ENCODE measurements at regions not wholly inside any gene's neighbourhood (a gene's known extent, or its start where the extent isn't known, plus 50 kb on each side); places are given as distances from the start of the nearest gene placed in this dataset.
"Not testable (repeated sequence)": the region's sequence is repeated elsewhere in the genome, so short reads cannot be mapped to it uniquely, and the experiment has no call there.

GRCh38 chr14:55769877-55770276 is 189.9 kb downstream of the KTN1 start:
- no peak for DNase-seq

DNA sequence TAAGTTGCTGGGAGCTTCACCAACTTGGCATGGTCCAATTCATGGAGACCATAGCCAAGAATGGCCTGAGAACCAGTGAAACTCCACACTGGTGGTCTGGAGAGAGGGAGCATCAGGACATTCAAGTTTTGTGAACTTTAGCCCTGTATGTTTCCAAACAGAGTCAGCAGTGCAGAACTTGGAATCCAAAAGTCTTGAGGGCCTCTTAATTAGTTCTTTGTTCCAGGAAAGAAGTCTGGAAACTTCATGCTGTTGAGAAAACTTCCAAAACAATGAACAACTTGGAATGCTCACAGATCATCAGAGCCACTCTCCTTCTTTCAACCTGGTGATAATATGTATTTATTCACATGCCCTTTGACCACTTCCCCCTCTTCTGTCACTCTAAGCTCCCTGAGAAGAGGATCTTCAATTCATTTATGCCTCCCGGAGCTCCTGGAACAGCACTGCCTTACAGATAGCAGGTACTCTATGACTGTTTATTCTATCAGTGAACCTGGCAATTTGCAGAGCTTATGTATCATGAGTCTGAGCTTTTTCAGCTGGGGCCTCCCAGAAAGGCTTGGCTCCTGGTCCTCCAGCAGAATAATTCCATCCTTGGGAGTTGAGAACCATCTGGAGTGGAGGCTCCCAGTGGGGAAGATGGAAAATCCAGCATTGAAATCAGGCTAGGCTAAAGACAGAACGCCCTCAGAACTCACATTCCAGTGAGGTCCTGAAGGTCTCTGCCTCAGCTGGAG is 191.4 kb downstream of the KTN1 start:
- DNase-seq, result no peak

GRCh38 chr14:55772486-55772885 is 192.5 kb downstream of the KTN1 start:
- no peak for DNase-seq

DNA sequence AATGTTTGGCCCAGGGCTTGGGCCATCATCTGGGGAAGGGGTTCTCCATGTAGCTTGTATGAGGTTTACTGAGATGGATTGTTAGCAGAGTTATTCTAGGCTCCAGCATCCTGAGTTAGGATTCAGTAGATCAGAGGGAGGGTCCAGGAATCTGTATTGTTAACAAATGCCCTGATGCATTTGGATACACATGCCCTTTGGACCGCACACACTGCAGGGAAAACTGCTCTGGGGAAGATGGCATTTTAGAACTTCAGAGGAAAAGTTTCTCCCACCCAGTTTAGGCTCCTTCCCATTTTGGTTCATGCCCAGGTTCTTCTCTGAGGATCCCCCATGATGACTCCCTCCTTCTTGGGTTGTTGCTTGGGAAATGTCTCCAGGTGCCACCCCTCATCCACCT is 193.3 kb downstream of the KTN1 start:
- no peak for DNase-seq

GRCh38 chr14:55773984-55774545 is 194.1 kb downstream of the KTN1 start:
- no peak for DNase-seq

DNA sequence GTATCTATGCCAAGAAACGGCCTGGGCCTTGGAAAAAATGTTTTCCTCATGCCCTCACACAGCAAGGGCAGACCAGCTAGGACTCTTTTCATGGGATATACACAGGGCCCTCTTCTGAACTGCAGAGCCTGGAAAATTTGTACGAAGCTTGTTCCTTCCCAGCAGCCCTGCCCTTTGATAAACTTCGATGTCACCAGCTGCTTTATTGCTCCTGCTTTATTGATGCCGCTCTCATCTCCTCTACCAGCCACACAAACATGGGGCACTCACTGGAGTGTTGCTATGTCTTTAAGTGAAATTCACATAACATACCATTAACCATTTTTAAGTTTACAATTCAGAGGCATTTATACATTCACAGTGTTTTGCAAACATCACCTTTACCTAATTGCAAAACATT is 197.9 kb downstream of the KTN1 start:
- DNase-seq, result no peak

- no peak for DNase-seq
These were observed 200.3 kb downstream of the KTN1 start for GRCh38 chr14:55780156-55780946.

DNA sequence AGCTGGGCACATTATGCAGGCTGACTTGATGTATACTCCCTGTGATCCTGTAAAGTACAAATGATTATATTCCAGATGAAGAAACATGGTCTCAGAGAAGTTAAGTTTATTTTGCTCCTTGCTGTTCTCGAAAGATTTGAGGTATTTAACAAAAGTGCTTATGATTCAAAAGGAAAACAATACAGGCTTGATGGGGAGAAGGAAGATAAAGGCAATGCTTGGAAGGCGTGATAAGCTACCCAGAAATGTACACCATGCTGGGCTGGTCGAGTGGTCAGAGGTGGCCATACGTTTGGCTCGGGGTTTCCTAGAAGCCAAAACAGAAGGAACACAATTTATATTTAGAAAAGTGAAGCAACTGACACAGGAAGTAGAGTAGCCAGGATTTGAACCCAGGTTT is 201.0 kb downstream of the KTN1 start:
- DNase-seq, result no peak

DNA sequence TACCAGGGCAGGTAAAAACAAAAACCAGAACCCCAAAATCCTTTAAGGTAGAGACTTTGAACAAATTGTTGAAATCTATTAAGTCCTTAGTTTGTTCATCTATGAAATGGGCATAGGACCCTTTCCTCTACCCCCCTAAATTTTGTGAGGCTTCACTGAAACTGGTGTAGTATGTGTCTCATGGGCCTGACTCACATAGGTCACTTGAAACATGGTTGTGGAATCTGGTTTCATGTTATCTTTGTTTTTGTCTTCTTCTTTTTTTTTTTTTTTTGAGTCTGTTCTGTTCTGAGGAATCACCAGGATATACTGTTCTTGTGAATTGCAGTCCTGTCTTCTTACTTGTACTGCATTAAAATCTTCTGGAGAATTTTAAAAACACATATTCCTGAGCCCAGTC is 202.2 kb downstream of the KTN1 start:
- no peak for DNase-seq

- DNase-seq, result no peak
These were observed 209.4 kb downstream of the KTN1 start for GRCh38 chr14:55789406-55789805.

DNA sequence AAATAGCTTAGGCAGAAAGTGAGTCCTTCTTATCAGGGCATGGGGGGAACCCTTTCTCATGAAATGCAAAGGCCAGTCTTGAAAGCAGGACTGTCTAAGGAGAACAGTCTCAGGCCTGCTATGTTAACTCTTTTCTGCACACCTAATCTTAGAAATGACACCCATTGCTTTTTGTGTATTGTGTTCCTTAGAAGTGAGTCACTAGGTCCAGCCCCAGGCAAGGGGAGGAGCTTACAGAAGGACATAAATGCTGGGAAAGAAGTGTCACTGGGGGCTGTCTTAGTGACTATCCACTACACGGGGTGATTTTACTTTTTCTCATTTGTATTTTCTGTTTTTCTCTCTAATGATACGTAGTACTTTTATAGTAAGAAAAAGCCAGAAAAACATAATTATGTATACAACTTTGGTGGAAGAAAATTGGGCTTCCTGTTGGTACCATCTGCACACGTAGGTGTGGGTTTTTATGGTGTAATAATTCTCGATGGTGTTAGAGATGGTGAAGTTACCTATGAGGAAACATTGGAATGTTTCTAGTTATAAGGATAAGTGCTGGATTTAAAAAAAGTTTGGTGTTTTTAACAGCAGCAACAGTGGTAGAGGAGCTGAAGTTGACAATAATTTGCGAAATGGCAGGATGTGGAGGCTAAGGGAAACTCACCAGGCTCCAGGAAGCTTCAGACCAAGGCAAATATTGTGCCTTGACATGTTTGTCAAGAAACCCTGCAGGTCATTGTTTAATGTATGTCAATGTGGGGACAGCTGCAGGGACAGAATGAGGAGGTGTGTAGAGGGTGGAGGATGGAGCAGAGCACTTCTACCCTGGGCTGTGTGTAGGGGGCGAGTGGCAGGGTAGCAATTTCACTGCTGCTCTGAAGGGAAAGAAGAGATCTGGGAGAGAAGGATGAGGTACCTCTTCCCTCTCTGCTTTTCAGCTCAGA is 214.9 kb downstream of the KTN1 start:
- DNase-seq, result no peak

- DNase-seq, result not testable (repeated sequence)
These were observed 216.5 kb downstream of the KTN1 start for GRCh38 chr14:55796513-55796912.

GRCh38 chr14:55798406-55798805 is 218.4 kb downstream of the KTN1 start:
- no peak for DNase-seq

DNA sequence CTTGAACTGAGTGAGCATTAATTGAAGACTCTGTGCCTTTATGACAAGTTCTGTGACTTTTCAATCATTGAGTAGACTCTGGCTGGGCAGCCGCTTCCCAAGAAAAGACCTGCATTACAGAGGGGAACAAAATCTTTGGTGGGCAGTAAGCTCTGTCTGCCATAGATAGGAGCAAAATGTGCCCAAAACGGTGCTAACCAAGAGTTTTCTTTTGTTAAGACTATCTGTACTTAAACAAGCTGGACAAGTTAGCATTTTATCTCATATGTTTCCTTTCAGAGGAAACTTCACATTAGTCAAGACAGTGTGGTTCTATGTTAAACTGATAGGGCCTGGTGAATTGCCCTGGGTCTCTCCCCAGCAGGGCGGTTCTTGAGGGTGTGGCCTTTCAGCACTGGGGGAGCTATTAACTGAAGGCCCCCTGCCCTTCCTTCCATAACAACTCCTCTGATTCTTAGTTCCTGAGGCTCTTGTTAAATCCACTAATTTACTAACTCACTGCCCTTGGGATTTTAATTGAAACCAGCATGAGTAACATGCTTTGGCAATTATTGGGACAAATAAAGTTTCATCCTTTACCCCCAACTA is 219.6 kb downstream of the KTN1 start:
- DNase-seq, result no peak

- DNase-seq, result no peak
These were observed 220.3 kb downstream of the KTN1 start for GRCh38 chr14:55800156-55800785.

GRCh38 chr14:55801121-55801520 is 221.1 kb downstream of the KTN1 start:
- DNase-seq, result no peak

DNA sequence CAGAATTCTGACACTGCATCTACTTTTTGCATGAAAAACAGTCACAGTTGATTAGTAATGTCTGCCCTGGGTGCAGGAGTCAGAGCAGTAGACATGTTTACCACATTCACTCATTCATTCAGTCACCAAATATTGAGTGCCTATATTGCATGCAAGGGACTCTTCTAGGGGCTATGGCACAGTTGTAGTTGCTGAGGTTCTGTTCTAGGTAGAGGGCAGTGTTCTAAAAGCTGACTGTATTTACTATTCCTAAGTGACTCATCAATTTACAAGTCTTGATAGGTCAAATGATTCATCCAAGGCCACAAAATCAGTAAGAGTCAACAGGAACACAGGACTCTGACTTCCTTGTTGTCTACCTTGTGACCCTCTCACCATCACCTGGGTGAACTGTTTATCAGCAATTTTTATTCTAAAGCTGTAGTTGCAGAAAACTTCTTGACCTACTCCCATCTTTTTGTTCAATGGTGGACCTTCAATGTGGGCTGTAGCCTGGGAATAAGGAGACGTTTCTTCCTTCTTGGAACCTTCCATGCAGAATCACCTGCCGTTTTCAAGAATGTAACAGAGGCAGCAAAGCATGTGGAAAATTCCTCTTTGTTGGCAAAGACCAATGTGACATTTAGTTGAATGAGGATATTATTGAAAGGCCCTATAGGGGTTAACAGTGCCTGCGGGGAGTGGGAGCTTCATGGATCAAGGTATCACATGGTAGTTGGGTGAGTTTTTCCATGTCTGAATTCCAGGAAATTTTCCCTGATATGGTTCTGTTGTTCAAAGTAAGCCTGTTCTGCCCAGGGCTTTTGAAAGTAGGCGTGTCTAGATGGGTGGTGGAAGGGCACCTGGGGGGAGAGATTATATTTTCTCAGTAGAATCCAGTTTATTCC is 223.2 kb downstream of the KTN1 start:
- DNase-seq, result no peak

DNA sequence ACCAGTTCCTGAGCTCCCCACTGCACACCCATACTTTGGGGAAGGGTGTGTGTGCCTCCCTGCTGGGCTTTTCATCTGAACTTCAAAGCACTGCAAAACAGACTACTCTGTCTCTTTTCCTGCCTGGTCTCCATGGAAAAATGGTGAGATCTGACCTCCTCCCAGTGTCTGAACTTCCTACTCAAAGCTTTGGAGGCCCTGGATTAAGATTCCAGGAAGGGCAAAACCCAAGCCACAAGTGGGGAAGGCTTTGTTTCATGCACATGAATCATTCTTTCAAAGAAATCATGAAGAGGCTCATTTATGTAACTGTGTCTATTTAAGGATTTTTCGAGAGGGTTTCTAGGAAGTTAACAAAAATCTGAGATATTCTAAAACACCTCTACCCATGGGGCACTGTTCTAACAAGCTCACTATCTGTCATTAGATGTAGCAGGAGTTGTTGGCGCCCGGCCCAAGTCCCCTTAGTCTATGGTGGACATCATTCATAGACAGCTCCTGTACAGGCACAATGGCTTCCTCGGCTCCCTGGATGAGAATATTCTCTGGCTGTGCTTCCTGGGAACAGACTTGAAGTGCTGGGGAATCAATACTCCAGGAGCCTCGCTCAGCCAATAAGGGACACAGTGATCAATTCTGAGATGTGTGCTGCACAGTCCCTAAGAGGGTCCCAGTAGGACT is 224.0 kb downstream of the KTN1 start:
- DNase-seq, result no peak

GRCh38 chr14:55805250-55805649 is 225.2 kb downstream of the KTN1 start:
- DNase-seq, result no peak

Measured in activated effector memory CD4-positive, alpha-beta T cell treated with anti-CD3 and anti-CD28 coated beads, Interleukin-2, amount 50 U/mL, for 16 hours (primary cell).